Adipocyte (in vitro differentiated cells): ENCODE measurements at regions not wholly inside any gene's neighbourhood (a gene's known extent, or its start where the extent isn't known, plus 50 kb on each side); places are given as distances from the start of the nearest gene placed in this dataset.

Source experiments
- DNase-seq: peaks from one replicate; pipeline ENCODE4 v3.0.0-alpha.2; 2015; ENCODE audit warnings: low read depth
- H3K27me3 ChIP-seq: replicated peaks from 2 replicates; pipeline ENCODE4 v1.7.0; 2013; ENCODE audit warnings: mild to moderate bottlenecking, low read length, moderate library complexity; ENCODE audit not compliant: control insufficient read depth, insufficient read depth
- H3K36me3 ChIP-seq: 2 replicates; pipeline ENCODE4 v1.7.0; 2013; ENCODE audit warnings: low read length, mild to moderate bottlenecking, moderate library complexity; ENCODE audit not compliant: control insufficient read depth, insufficient read depth, severe bottlenecking
- H3K4me1 ChIP-seq: 2 replicates; pipeline ENCODE4 v1.7.0; 2013; ENCODE audit warnings: mild to moderate bottlenecking, low read length, moderate library complexity; ENCODE audit not compliant: control insufficient read depth, insufficient read depth
- H3K4me3 ChIP-seq: 2 replicates; pipeline ENCODE4 v1.7.0; 2013; ENCODE audit warnings: mild to moderate bottlenecking, low read length, moderate library complexity
- H3K9ac ChIP-seq: 2 replicates; pipeline ENCODE4 v1.7.0; 2013; ENCODE audit warnings: mild to moderate bottlenecking, low read length, moderate library complexity
- H3K9me3 ChIP-seq: 2 replicates; pipeline ENCODE4 v1.7.0; 2013; ENCODE audit warnings: mild to moderate bottlenecking, low read length, moderate library complexity; ENCODE audit not compliant: control insufficient read depth

DNA sequence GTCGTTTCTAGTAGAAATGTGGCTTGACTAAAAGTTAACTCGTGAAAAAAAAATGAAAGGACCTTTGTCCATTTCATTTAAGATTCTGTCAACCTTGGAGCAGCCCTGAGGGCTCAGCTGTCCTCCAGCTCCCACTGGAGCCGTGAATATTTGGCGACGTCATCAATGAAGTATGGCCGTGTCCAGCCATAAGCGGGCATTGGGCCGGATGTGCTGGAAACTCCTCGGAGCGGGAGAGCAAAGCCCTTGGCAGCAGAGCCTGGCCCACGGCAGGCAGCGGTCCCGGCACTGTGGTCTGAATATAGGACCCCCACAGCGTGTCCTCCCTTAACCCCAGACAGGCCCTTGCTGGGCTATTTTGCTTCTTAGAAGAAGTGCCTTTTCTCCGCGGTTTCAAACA, 50.0 kb downstream of the JAKMIP3 start:
- Histone ChIP-seq H3K36me3 (no peaks in the 10 kb centered on the region), H3K9me3 (no peaks in the 10 kb centered on the region), H3K4me1 (no peaks in the 10 kb centered on the region), H3K9ac (no peak overlapping the region), H3K4me3 (no peak overlapping the region), H3K27me3 (peaks cover 42% of the 10 kb centered on the region)
- peak; percentile 29 for DNase-seq

DNA sequence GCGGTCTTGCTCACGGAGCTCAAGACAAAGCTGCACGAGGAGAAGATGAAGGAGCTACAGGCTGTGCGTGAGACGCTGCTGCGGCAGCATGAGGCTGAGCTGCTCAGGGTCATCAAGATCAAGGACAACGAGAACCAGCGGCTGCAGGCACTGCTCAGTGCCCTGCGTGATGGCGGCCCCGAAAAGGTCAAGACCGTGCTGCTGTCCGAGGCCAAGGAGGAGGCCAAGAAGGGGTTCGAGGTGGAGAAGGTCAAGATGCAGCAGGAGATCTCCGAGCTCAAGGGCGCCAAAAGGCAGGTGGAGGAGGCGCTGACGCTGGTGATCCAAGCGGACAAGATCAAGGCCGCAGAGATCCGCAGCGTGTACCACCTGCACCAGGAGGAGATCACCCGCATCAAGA, 51.4 kb downstream of the JAKMIP3 start:
- H3K9me3 ChIP-seq, result no peaks in the 10 kb centered on the region
- peaks cover 39% of the 10 kb centered on the region for H3K27me3 ChIP-seq
- H3K36me3 ChIP-seq, result no peaks in the 10 kb centered on the region
- H3K4me3 ChIP-seq, result no peak overlapping the region
- H3K4me1 ChIP-seq, result no peaks in the 10 kb centered on the region
- no peak for DNase-seq
- no peak overlapping the region for H3K9ac ChIP-seq

DNA sequence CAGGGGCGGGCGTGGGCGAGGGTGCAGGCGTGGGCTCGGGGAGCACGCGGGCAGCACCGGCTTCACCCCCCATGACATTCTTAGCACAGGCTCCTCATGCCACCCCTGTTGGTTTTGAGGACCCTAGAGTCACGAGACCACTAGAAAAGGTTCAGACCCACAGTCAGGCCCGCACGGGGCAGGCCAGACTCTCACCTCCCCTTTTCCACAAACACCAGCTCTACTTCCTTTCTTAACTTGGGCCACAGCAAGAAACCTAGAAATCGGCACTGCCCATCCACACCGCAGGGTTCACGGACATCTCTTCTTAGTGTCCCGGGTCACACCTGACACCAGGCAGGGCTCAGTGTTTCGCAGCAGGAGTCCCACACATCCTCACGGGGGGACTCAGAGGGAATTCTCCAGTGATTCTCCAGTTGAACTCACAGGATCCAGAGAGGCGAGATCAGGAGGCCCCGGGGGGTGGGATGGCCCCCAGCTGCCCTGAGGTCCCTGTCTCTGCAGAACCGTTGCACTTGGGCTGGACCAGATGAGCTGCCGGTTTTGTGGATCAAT, 52.0 kb downstream of the JAKMIP3 start:
- H3K9me3 ChIP-seq, result no peaks in the 10 kb centered on the region
- no peak overlapping the region for H3K9ac ChIP-seq
- H3K36me3 ChIP-seq, result no peaks in the 10 kb centered on the region
- H3K4me3 ChIP-seq, result no peak overlapping the region
- H3K4me1 ChIP-seq, result no peaks in the 10 kb centered on the region
- no peak for DNase-seq
- peaks cover 33% of the 10 kb centered on the region for H3K27me3 ChIP-seq

DNA sequence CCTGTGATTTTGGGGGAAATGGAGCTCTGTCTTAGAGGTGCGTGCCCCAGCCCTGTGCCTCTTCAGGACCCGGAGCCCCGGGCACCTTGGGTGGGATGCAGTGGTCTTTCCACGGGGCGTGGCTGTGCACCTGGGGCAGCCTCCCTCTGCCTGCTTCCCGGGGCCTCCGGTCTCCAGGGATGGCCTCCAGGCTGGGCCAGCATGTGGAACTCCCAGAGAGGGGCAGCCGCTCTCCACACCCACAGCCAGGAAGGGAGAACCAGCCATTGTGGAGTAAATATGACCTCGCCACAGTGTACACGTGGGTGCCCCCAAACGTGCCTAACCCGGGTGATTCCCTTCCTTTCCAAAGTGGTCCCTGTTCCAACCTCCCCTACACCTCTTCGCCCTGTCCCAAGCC, 52.6 kb downstream of the JAKMIP3 start:
- no peaks in the 10 kb centered on the region for H3K4me1 ChIP-seq
- no peaks in the 10 kb centered on the region for H3K9me3 ChIP-seq
- H3K4me3 ChIP-seq, result no peak overlapping the region
- no peak overlapping the region for H3K9ac ChIP-seq
- H3K36me3 ChIP-seq, result no peaks in the 10 kb centered on the region
- no peak for DNase-seq
- H3K27me3 ChIP-seq, result peaks cover 35% of the 10 kb centered on the region

DNA sequence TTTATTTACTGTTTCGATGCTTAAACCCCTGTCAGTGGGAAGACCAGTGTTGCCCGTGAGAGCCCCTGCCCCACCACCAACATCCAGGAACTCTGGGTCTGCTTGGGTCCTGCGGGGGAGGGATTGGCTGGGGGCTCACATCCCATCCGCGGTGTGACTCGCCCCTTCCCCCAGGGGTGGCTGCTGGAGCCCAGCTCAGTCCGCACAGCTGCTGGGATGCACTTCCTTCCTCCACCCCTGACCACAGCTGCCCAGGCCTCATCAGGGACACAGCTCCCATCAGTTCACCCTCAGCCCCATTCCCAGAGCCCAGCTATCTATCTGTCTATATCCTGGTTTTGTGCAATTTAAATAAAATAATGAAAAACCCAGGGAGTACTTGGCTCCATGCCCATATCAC, 54.5 kb downstream of the JAKMIP3 start:
- Histone ChIP-seq H3K27me3 (peaks cover 32% of the 10 kb centered on the region), H3K36me3 (no peaks in the 10 kb centered on the region), H3K4me1 (no peaks in the 10 kb centered on the region), H3K4me3 (no peak overlapping the region), H3K9me3 (no peaks in the 10 kb centered on the region), H3K9ac (no peak overlapping the region)
- DNase-seq, result no peak

DNA sequence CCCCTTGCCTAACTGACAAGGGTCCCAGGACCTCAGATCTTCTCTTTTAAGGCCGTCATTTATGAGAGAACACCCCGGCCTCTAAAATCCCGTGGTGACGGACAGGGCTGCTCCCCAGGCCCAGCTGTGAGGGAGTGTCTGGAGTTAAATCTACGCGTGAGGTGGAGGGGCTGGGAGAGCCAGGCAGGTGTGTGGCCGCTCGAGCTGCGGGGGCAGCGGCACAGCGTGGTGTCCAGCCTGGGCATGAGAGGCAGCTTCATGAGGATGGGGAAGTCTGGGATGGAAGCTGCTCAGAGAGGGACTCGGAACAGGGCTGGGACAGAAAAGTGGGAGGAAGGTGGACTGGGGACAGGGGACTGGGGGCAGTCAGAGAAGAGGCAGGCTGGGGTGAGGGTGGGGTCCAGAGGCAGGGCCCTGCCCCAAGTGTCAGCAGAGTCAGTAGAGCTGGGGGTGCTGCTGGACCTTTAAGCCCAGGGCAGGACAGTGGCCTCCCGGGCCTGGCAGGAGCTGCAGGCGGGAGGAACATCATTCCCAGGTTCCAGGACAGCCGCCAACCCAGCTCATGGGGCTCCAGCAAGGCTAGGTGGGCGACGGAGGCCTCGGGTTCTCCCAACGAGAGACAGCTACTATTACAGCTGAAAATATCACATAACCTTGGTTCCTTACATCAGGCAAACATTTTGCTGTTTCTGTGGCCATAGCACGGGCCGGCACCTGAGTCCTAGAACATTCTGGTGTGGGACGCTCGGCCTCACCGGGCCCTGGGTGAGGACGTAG, 55.2 kb downstream of the JAKMIP3 start:
- no peak overlapping the region for H3K4me3 ChIP-seq
- no peaks in the 10 kb centered on the region for H3K9me3 ChIP-seq
- no peaks in the 10 kb centered on the region for H3K36me3 ChIP-seq
- no peak for DNase-seq
- H3K9ac ChIP-seq, result no peak overlapping the region
- H3K27me3 ChIP-seq, result peaks cover 27% of the 10 kb centered on the region
- no peaks in the 10 kb centered on the region for H3K4me1 ChIP-seq

DNA sequence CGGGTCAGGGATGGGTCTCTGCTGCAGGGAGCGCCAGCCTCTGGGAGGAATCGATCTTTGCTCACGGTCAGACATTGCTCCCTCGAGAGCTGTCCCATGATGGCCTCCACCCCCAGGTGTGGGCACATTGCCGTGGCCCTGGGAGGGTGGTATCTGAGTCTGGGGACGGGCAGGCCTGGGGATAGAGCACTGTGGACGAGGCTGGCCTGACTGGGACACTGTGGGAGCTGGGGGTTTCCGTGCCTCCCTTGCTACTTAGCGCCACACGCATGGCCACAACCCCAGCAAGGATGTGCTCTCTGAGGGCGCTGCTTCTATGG, 55.7 kb downstream of the JAKMIP3 start:
- Histone ChIP-seq H3K9me3 (no peaks in the 10 kb centered on the region), H3K36me3 (no peaks in the 10 kb centered on the region), H3K4me3 (no peak overlapping the region), H3K4me1 (no peaks in the 10 kb centered on the region), H3K9ac (no peak overlapping the region), H3K27me3 (peaks cover 24% of the 10 kb centered on the region)
- no peak for DNase-seq

DNA sequence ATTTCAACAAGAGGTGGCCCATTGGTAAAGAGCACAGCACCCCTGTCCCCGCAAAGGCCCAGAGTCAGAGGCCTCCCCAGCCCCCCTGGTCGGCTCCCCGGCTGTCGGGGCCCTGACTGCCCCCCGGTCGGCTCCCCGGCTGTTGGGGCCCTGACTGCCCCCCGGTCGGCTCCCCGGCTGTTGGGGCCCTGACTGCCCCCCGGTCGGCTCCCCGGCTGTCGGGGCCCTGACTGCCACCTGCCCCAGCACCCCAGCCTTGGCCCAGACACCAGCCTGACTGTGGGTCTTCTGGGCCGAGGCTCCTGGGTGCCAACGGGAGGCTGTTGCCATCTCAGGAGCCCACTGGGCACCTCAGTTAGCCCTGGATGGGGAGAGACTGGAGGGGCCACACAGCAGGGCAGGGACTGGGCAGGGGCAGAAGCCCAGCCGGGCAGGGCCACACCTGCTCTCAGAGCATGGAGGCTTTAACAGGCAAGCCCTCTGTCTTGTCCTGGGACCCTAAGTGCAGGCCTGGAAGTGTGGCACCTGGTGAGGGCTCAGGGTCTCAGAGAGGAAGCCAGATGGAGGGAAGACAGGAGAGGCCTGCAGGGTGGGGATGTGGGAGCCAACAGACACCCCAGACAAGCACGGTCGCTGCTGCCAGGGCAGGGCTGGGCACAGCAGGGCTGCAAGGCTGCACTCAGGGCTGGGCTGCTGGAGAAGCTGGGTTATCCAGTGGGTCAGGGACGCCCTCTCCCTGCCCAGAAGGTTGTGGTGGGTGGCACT, 56.5 kb downstream of the JAKMIP3 start:
- H3K9ac ChIP-seq, result no peak overlapping the region
- H3K4me1 ChIP-seq, result no peaks in the 10 kb centered on the region
- H3K36me3 ChIP-seq, result no peaks in the 10 kb centered on the region
- H3K4me3 ChIP-seq, result no peak overlapping the region
- H3K27me3 ChIP-seq, result peaks cover 24% of the 10 kb centered on the region
- DNase-seq, result no peak
- H3K9me3 ChIP-seq, result no peaks in the 10 kb centered on the region

DNA sequence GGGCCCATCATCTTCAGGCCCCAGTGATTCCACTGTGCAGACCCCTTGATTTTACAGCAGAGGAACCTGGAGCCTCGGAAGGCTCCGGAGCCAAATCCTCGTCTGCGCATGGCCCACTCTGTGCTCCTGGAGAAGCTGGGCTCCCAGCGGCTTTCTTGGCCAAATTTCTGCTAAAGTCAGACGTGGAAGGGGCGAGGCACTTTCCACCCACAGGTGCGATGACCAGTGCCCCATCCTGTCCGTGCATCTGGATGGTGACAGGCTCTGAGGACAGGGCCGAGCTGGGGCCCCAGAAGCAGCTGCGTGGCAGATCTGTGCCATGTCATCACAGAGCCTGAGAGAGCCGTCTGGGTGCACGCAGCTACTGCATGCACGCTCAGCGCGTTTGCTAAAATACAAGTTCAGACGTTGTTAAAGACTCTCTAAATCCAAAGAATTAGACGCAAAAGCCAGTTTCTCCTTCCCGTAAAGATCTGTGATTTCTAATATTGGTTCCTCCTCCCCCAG, 57.2 kb downstream of the JAKMIP3 start:
- no peaks in the 10 kb centered on the region for H3K36me3 ChIP-seq
- H3K9me3 ChIP-seq, result peaks cover 3% of the 10 kb centered on the region
- DNase-seq, result no peak
- no peak overlapping the region for H3K9ac ChIP-seq
- H3K4me3 ChIP-seq, result no peak overlapping the region
- H3K4me1 ChIP-seq, result no peaks in the 10 kb centered on the region
- peaks cover 21% of the 10 kb centered on the region for H3K27me3 ChIP-seq

DNA sequence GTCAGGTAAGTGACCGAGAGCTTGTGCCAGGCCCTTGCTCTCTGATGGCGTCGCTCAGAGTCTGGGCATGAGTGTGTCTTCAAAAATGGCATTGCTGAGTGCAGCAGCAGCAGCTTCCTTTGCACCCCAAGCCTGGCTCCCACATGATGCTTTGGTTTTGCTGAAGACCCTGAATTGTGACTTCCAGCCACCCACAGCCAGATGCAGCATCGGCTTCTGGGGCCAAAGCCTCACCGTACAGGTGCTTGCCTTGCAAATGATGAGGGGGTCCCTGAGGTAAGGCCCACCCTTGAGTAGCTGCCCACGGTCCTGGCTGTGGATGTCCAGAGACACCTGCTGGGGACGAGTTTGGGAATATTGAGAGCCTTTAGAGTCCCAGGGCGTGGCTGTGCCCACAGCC, 57.9 kb downstream of the JAKMIP3 start:
- Histone ChIP-seq H3K4me1 (no peaks in the 10 kb centered on the region), H3K9me3 (peaks cover 6% of the 10 kb centered on the region), H3K27me3 (peaks cover 18% of the 10 kb centered on the region), H3K9ac (no peak overlapping the region), H3K36me3 (no peaks in the 10 kb centered on the region), H3K4me3 (no peak overlapping the region)
- no peak for DNase-seq

DNA sequence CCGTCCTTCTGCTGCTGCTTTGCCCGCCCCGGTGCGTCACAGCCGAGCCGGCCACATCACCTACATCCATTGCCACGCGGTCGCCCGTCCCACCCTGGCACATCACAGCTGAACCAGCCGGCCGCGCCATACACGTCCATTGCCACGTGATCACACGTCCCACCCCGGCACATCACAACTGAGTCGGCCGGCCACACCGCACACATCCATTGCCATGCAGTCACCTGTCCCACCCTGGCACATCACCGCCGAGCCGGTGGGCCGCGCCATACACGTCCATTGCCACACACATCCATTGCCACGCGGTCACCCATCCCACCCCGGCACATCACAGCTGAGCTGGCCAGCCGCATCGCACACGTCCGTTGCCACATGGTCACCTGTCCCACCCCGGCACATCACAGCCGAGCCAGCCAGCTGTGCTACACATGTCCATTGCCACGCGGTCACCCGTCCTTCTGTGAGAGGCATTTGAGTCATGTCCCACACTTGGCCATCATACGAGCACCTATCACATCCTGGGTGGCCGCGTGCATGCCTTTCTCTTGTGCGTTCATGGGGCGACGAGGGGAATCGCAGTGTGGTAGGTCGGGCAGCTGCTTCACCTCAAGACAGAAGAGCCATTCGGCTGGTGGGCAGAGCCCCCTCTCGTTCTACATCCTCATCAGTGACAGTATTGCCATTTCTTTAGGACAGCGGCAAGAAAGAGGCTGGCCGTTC, 58.6 kb downstream of the JAKMIP3 start:
- H3K9ac ChIP-seq, result no peak overlapping the region
- DNase-seq, result no peak
- no peaks in the 10 kb centered on the region for H3K4me1 ChIP-seq
- no peaks in the 10 kb centered on the region for H3K36me3 ChIP-seq
- H3K9me3 ChIP-seq, result peaks cover 6% of the 10 kb centered on the region
- no peak overlapping the region for H3K4me3 ChIP-seq
- H3K27me3 ChIP-seq, result peaks cover 11% of the 10 kb centered on the region
